ENCODE measurements at regions not wholly inside any gene's neighbourhood (a gene's known extent, or its start where the extent isn't known, plus 50 kb on each side); places are given as distances from the start of the nearest gene placed in this dataset.

DNA sequence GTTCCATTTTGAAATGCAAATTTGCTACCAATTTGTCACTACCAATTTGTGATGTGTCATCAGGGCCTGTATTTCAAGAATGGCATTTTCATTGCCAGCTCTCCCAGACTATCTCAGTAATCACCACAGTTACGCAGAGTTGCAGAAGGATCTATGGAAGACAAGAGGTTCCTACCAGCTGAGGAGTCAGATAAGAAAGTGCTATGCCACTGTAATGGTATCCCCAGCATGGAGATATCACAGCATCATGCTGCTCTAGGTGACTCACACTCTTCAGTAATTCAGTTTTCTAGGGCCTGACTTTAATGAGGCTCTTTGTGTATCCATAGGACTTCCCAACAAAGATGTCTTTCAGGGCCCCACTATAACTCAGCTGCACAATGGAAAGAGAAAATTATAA is 490.3 kb downstream of the ARHGEF28 start:
- no peak for DNase-seq (ENCODE audit: low read depth in 4 of 4, low spot score in 3 of 4)

DNA sequence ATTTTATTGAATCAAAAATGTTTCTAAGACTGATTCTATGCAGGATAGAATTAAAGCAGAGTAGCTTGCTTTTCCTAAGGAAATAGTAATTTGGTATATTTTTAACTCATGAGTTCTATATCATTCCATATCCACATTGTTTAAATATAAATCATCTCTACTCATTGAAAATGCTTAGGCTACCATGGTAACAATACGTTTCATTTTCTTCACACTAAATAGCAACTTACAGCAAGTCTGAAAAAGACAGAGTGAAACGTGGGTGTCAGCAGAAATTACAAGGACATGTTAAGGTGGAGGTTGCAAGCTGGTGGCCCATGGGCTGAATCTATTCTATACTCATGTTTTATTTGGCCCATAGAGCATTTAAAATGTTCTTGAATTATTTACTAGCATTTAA is 487.9 kb downstream of the ARHGEF28 start:
- no peak for DNase-seq (ENCODE audit: low read depth in 4 of 4, low spot score in 3 of 4)

DNA sequence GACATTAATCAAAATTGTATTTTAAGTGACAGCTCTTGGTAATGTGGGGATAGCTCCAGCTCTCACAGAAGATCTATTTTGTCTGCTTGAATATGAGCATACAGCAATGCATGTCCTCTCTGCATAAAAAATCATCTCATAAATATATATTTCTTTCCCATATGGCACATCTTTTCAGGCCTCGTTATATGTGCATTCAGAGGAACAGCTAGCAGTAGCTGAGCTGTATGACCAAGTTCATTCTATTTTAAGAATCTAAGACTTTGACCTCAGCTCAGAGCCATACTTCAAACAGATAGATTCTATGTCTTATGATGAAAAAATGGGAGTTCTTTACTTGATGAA is 487.2 kb downstream of the ARHGEF28 start:
- no peak for DNase-seq (ENCODE audit: low read depth in 4 of 4, low spot score in 3 of 4)

DNA sequence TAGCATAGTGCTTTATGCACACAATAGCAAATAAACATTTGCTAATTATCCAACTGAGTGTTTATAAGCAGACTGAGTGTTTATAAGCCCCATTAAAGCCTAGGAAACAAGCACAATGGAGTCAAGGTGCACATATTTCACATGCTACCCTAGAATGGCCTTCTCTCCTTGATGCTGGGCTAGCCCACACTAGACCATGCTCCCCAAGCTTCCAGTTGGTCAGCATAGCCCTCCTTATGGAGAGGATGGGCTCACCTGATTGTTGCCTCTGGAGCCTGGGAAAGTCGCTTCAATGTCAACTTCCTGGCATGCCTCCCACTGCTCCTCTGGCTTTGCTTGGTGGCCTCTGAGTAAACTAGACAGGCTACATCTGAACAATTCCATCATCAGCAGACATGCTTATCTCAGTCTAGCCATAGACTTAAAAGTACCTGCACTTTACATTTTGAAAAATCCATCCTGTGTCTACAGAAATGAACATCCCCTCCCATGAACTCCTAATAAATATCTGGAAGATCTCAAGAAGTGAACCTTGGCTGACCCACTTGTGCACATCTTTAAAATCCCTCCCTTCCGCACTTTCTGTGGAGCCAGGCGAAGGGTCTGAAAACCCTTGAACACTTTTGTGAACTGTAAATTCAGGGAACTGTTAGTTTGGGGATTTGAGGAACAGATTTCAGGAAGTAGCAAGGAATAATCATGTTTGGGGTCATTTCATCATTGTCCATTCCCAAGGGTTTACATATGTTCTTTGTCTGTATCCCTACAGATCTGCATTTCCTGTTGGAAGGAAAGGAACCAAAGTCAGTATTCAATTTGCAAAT is 486.6 kb downstream of the ARHGEF28 start:
- no peak for DNase-seq (ENCODE audit: low read depth in 4 of 4, low spot score in 3 of 4)

DNA sequence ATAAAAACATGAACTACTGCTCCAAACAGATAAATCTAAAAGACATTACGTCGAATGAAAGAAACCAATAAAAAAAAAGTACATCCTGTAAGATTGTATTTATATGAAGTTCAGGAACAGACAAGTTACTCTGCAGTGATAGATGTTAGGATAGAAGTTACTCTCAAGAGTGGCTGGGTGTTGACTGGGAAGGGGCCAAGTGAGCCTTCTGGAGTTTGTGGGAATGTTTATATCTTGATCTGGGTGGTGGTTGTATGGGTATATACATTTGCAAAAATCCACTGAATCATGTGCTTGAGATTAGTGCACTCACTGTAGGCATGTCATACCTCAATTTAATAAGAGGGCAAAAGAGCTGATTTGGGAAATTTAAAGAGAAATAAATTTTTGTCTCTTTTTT is 485.8 kb downstream of the ARHGEF28 start:
- no peak for DNase-seq (ENCODE audit: low read depth in 4 of 4, low spot score in 3 of 4)

DNA sequence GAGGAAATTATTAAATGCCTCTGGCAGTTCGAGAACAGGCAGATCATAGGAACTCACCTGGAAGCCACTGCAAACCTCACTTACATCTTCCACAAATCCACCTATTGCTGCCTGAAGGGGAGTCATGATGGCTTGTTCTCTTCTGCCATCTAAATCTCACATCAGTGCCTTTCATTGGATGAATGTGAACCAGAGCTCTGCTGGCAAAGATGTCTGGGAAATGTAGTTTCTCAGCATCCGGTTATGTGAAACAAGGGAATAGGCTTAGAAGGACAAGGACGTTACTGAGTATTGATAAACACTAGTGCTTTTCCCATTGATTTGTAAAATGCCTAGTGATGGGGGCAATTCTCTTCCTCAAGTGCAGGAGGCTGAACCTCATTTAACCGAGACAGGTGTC is 483.3 kb downstream of the ARHGEF28 start:
- DNase-seq (ENCODE audit: low read depth in 4 of 4, low spot score in 3 of 4): no peak

DNA sequence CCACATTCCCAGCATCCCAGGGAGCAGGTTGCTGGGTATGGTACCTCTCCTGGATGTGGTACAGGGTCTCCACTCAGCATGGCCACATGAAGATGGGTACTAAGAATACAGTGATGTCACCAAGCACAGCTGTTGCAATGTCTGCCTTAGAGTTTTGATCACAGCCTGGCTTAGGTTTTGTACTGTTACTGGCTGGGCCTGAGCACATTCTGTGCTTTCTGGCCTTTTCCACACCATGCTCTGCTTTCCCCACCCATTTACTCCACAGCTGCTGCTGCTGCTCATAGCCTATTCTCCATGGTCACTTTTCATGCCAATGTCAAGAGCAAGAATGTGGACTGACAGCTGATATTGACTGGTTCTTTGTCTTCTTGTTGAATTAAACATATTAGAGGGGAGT is 481.9 kb downstream of the ARHGEF28 start:
- no peak for DNase-seq (ENCODE audit: low read depth in 4 of 4, low spot score in 3 of 4)

DNA sequence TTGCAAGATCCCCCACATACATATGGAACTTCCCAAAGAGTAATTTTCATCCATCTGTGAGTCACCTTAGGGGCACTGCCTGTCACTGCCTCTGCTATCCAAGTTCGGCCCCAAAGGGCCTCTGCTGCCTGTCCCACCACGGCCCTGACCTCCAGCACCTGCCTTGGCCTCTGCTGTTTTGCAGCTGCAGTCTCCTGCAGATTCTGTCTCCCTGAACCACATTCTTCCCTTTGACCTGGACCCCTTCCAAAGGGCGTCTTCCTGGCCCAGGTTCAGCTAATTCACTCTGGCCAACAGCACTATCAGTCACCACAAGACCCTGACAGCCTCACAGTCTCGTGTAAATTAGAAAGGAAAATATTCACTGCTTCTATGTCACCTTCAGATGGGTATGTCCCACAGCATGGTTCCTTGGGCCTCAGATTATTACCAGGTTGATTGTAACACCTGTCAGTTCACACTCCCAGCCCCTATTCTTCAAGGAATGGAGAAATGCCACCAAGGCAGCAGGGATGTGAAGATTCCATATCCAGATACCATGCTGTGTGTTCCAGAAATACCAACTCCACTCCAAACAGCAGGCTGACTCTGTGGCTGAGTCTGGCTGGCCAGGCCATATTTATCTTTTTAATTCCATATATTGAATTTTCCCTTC is 479.3 kb downstream of the ARHGEF28 start:
- no peak for DNase-seq (ENCODE audit: low read depth in 4 of 4, low spot score in 3 of 4)

DNA sequence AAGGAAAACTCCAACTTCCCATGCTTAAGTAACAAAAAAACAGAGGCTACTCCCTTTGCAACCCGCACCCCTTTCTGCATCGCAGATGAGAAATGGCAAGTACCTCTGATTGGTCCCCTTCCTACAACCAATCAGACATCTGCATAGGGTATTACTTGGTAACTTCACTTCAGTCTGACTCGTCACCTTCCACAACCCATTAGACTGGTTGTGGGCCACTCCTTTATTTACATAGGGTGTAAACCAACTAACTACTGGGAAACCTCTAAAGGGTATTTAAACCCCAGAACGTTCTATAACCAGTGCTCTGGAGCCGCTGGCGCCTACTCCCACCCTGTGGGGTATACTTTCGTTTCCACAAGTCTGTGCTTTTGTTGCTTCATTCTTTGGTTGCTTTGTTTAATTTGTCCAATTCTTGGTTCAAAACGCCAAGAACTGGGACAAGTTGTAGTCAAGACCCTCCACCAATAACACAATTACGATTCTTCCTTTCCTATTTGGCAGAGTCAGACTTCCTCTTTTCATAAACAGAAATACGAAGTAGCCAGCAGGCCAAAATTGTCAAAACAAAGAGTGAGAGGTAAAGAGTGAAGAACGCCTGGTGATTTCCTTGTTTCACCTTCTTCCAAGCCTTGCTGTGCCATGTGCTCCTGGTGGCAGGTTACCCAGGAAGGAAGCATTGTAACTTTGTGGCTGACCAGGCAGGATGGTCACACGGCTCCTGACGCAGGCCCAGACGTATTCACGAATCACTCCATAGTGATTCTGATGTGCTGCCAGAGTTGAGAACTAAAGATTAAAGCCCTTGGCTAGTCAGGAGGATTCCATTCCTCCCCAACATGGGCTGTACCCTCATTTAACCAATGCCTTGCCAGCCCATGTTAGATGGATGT is 477.4 kb downstream of the ARHGEF28 start:
- DNase-seq (ENCODE audit: low read depth in 4 of 4, low spot score in 3 of 4): no peak

DNA sequence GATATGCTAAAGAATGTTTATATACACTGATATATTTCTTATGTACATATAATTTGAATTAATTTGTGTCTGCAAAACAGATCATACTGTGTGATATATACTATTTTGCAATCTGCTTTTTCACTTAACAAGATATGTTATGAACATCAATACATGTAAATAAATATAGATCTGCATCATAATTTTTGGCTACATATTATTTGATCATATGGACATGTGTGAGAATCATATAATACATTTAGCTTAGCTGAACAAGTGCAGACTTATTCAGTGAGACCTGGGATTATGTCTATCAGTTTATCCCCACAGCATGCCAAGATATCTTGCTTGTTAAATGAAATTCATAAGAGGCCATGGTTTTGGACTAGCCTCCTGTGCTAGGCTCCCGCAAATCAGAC is 474.3 kb downstream of the ARHGEF28 start:
- no peak for DNase-seq (ENCODE audit: low read depth in 4 of 4, low spot score in 3 of 4)

DNA sequence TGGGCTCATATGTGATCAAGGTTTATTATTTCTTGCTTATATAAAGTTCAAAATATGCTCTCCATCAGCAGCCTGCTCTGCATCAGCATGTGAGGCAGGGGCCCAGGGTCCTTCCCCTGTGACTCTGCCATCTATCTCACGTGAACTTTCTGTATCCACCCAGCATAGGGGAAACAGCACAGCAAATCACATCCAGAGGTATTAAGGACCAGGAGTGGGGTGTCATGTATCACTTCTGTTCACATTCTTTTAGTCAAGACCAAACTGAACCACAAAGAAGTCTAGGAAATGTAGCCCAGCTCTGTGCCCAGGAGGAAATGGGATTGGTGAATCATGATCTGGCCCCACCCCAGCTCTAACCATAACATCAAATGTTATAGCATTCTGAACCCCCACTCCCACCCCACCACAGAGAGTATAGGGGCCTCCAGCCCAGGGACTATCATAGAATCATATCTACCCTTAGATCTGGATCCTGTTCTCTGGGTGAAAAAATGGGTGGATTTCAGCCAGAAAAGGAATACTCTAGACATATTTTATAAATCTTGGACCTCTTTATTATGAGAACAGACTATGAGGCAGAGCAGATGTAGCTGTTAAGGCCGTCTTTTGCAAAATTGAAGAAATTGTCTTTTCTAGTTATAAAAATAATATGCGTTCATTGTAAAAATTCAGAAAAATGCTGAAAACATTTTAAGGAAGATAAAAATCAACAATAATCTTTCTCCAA is 473.7 kb downstream of the ARHGEF28 start:
- DNase-seq (ENCODE audit: low read depth in 4 of 4, low spot score in 3 of 4): no peak

DNA sequence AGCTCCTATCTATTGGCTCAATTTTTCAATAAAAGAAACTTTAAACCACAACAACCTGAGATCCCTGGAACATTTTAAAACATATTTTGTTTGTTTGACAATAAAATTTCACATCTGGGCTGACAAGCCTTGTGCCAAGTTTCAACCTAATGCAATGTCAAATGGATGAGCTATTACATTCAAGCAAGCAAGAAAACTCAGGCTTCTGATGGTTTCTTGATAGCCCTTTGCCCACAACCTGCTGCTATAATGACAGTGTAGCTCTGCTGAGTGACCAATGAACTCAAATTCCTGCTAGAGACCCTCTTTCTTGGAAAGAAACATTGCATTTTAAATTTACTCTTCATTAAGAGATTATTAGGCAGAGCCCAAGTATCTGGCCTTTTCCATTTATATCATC is 472.9 kb downstream of the ARHGEF28 start:
- no peak for DNase-seq (ENCODE audit: low read depth in 4 of 4, low spot score in 3 of 4)

DNA sequence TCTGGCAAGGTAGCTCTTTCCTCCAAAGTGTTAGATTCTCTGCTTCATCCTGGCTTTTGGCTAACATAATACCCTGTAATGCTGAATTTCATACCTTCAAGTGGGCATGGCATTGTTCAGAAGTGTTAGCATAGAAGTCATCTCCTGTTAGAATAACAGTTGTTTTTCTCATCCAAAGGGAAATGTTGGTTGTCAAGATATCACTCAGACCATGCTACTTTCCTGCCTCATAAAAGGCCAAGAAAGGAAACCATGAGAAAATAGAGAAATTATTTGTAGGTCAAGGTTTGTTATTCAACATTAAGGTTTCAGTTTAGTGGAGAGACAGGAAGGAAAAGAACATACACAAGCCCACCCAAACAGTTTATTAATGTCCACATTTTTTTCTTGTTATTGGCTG is 472.5 kb downstream of the ARHGEF28 start:
- DNase-seq (ENCODE audit: low read depth in 4 of 4, low spot score in 3 of 4): no peak

DNA sequence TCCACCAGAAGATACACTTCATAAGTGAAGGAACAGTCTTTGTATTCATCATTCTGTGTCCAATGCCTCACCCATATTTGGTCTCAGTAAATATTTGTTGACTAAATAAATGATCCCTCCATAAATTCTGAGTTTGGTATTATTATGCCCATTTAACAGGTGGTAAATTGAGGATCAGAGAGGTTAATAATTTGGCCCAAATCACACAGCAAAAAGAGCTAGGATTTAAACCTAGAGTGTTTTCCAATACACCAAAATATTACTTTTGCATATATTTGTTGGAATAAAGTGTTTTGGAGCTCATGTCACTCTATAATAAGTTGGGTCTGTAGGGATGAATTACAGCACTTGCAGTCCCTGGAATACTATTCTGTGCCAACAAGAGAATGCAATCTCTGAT is 470.3 kb downstream of the ARHGEF28 start:
- DNase-seq (ENCODE audit: low read depth in 4 of 4, low spot score in 3 of 4): no peak

DNA sequence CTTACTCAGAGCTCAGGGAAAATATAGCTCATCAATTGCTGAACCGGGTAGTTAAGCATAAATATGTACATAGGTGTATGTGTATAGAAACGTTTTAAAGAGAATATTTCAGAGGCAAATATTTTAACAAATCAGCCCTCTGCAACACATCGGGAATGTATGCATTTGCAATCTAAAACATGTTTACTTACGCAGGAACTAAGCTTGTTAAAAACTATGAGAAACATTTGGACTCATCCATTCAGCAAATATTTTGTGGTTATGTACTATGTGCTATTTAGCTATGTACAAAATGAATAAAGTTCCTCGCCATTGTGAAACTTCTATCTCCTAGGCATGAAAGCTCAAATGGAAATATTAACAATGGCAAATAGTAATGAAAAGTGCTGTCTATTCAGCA is 469.9 kb downstream of the ARHGEF28 start:
- DNase-seq (ENCODE audit: low read depth in 4 of 4, low spot score in 3 of 4): no peak

DNA sequence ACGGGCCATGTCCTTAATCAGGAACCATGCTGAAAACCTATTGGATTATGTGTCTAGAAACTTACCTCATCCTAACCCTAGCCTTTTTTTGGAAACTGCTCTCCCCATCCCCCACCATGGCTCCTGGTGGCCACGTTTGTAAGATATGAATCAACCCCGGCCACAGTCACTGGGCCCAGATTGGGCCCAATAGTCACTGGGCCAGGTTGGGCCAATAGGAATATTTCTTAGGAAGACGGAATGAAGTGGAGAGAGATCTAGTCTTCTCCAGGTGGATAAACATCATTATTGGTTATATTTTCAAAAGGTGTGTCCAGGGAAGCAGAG is 468.7 kb downstream of the ARHGEF28 start:
- DNase-seq (ENCODE audit: low read depth in 4 of 4, low spot score in 3 of 4): no peak

DNA sequence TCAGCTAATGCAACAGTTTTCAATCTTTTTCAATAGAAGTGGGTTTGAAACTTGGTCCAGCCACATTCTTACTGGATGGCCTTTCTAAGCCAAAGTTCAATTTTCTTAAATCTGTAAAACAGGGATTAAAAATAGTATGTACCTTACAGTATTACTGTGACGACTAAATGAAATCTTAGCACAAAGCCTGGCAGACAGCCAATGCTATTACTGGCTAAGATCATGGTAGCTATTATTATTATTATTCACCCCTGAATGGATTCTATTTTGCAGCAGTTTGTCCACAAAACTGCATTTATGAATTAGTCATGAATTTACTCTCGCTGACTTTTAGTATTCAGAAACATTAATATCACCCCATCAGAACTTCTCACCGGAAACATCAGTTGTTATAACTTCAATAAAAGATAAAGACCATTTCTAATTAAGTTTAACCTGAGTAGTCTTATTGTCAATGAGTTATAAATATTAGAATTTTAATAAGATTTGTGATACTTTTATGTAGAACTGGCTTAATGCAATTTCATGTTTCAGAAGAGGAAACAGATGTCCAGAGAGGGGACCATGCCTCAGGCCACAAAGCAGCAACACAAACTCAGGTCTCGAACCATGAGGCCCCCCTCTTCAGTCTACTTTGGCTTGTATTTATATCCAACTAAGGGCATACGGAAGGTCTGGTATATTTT is 468.2 kb downstream of the ARHGEF28 start:
- no peak for DNase-seq (ENCODE audit: low read depth in 4 of 4, low spot score in 3 of 4)

DNA sequence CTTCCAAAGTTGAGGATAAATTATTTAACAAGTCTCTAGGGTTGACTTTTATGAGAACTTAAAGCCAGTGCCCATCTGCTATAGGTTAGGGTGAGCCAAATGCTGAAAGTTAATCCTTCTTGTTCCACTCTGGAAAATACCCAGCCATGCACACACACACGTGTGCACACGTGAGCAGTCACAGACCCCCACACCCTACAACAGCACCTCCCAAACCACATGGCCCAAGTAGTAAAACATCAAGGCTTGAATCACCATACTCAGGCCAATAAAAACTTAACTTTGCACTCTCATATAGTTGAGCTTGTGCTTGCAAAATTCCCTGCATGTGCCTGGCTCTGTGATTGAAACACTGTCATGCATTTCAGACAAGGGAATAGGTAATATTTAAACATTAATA is 467.6 kb downstream of the ARHGEF28 start:
- DNase-seq (ENCODE audit: low read depth in 4 of 4, low spot score in 3 of 4): no peak

DNA sequence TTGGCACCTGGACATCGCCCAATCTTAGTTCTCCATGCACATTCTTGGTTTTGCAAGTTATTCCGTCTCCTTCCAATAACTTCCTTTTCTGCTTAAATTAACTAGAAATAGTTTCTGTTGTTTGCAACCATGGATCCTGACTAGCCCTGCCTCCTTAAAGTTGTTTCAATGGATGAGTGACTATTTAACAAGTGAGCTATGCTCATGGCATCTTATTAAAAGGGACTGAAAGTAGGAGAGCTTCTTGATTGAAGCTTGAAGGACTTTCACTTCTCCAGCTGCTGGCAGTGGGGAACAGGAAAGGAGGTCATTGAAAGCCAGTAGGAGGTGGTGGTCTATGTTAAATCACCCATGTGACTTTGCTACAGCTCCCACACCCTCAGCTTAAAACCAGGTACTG is 466.8 kb downstream of the ARHGEF28 start:
- no peak for DNase-seq (ENCODE audit: low read depth in 4 of 4, low spot score in 3 of 4)

DNA sequence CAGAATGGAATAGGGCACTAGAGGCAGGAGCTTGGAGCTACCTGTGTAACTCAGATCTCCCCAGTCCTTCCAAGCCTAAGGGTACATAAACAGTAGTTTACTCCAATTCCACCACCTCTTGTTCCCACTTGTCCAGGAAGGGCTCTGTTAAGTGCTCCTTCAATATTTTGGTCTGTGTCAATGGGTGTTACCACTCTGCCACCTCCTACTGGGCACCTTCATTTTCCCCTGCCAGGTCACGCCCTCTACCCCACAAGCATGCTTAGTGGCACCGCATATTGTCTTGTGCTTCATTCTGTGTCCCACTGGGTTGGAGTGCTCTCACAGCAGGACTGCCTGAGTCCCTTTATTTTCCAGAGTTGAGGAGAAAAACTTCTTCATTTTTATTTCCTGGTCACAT is 459.8 kb downstream of the ARHGEF28 start:
- no peak for DNase-seq (ENCODE audit: low read depth in 4 of 4, low spot score in 3 of 4)
